Upper lobe of left lung (tissue), 6 donors: ENCODE measurements at regions not wholly inside any gene's neighbourhood (a gene's known extent, or its start where the extent isn't known, plus 50 kb on each side); places are given as distances from the start of the nearest gene placed in this dataset.

Experiments used
- ATAC-seq, 2 donors: fragments of 200-7000 bp; cut with Tn5 transposase; one replicate each; pipeline ENCODE4 v1.9.1; 2022; ENCODE audit warnings: mild to moderate bottlenecking in 2 of 2, moderate library complexity in 2 of 2; ENCODE audit not compliant: low FRiP score in 2 of 2
- DNase-seq, 2 donors: peaks; one replicate each; pipeline ENCODE4 v3.0.0-alpha.2; 2019 to 2020
- H3K27ac ChIP-seq, 4 donors: fragments of 200-600 bp; sonication (generic); one replicate each; pipeline ENCODE4 v1.5.1; 2016 to 2019
- H3K27me3 ChIP-seq, 4 donors: fragments of 200-600 bp; sonication (generic); one replicate each; pipeline ENCODE4 v1.5.1; 2017 to 2019
- H3K36me3 ChIP-seq, 4 donors: fragments of 200-600 bp; sonication (generic); one replicate each; pipeline ENCODE4 v1.5.1; 2016 to 2019
- H3K4me1 ChIP-seq, 4 donors: fragments of 200-600 bp; sonication (generic); one replicate each; pipeline ENCODE4 v1.5.1; 2018 to 2019
- H3K4me3 ChIP-seq, 4 donors: fragments of 200-600 bp; sonication (generic); one replicate each; pipeline ENCODE4 v1.5.1; 2017 to 2019; ENCODE audit warnings: mild to moderate bottlenecking in 2 of 4, moderate library complexity in 1 of 4
- H3K9me3 ChIP-seq, 4 donors: fragments of 200-600 bp; sonication (generic); one replicate each; pipeline ENCODE4 v1.5.1; 2018 to 2019
- EP300 ChIP-seq, 4 donors: sonication (generic); formaldehyde crosslinking; IDR thresholded peaks; one replicate each; pipeline ENCODE4 v1.5.1; 2017; ENCODE audit warnings: antibody characterized with exemption in 4 of 4, control low read depth in 2 of 4
- POLR2A ChIP-seq, 4 donors: fragments of 450-650 bp; IDR thresholded peaks; one replicate each; pipeline ENCODE4 v1.5.1; 2016 to 2017; ENCODE audit warnings: antibody characterized with exemption in 4 of 4, mild to moderate bottlenecking in 2 of 4
- POLR2AphosphoS5 ChIP-seq, 2 donors: sonication (generic); formaldehyde crosslinking; IDR thresholded peaks; one replicate each; pipeline ENCODE4 v1.5.1; 2017; ENCODE audit warnings: antibody characterized with exemption in 2 of 2
- WGBS, 2 donors: methylation state at CpG; one replicate each; pipeline ENCODE4 v1.1.5; 2017 to 2018; 5-methylcytosine and 5-hydroxymethylcytosine counted together
- TF ChIP-seq, protein P1 (sequence below), 6 experiments: fragments of 450-650 bp in 4 of 6; fragments of 200-600 bp in 2 of 6; sonication (generic) in 2 of 6; IDR thresholded peaks; one replicate each; pipeline ENCODE4 v1.5.1; 2016 to 2019; ENCODE audit warnings: antibody characterized with exemption in 6 of 6
- donor health status: DM: no; HTN: no; CAD: no; lungs with moderate emphysema.
- donor health status: DM: no; HTN: yes; CAD: no; lungs with severe emphysema.

DNA sequence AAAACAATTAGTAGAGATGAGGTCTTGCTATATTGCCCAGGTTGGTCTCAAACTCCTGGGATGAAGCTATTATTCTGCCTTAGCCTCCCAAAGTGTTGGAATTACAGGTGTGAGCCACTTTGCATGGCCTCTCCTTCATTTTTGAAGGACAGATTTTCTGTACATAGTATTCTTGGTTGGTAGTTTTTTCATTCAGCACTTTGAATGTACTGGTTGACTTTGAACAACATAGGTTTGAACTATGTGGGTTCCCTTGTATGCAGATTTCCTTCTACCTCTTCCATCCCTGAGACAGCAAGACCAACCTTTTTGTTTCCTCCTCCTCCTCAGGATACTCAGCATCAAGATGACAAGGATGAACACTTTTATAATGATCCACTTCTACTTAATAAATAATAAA, 436.4 kb downstream of the QKI start:
- no peaks in the 10 kb centered on the region for H3K36me3 ChIP-seq
- H3K27ac ChIP-seq, result no peak overlapping the region
- DNase-seq, result no peak
- no peak overlapping the region for H3K4me3 ChIP-seq
- peaks cover 6 to 23% (median 10%) of the 10 kb centered on the region in 4 donors for H3K9me3 ChIP-seq
- no peak for ATAC-seq
- no peaks in the 10 kb centered on the region for H3K4me1 ChIP-seq
- TF ChIP-seq, protein P1, sequence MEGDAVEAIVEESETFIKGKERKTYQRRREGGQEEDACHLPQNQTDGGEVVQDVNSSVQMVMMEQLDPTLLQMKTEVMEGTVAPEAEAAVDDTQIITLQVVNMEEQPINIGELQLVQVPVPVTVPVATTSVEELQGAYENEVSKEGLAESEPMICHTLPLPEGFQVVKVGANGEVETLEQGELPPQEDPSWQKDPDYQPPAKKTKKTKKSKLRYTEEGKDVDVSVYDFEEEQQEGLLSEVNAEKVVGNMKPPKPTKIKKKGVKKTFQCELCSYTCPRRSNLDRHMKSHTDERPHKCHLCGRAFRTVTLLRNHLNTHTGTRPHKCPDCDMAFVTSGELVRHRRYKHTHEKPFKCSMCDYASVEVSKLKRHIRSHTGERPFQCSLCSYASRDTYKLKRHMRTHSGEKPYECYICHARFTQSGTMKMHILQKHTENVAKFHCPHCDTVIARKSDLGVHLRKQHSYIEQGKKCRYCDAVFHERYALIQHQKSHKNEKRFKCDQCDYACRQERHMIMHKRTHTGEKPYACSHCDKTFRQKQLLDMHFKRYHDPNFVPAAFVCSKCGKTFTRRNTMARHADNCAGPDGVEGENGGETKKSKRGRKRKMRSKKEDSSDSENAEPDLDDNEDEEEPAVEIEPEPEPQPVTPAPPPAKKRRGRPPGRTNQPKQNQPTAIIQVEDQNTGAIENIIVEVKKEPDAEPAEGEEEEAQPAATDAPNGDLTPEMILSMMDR (IDR thresholded peaks at IDR 0.05), result no peak
- TF ChIP-seq POLR2A (IDR thresholded peaks at IDR 0.05) (no peak), POLR2AphosphoS5 (IDR thresholded peaks at IDR 0.05) (no peak), EP300 (IDR thresholded peaks at IDR 0.05) (no peak)
- H3K27me3 ChIP-seq, result no peaks in the 10 kb centered on the region

DNA sequence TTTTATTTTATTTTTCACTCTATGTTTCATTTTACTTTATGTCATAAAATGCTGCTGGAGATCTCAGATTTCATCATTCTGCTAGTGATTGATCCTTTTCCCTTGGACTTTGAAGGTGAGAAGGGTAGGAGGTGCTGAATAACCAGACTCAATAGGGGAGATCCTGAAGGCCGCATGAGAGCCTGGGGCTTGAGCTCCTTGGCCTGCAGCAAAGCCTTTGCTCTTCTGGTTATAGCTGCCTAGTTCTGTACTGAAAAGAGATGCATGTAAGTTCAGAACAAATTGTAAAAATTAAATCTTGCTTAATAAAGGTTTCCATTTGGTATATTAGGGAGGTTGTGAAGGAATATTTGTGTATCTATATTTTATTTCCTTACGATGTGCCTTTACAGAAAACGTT, 430.2 kb downstream of the QKI start:
- Histone ChIP-seq H3K4me3 (no peak overlapping the region), H3K4me1 (no peaks in the 10 kb centered on the region), H3K27ac (no peak overlapping the region), H3K9me3 (no peaks in the 10 kb centered on the region), H3K36me3 (no peaks in the 10 kb centered on the region), H3K27me3 (no peaks in the 10 kb centered on the region)
- no peak for TF ChIP-seq EP300 (IDR thresholded peaks at IDR 0.05)
- no peak for TF ChIP-seq POLR2AphosphoS5 (IDR thresholded peaks at IDR 0.05)
- TF ChIP-seq, protein P1 (IDR thresholded peaks at IDR 0.05), result no peak
- TF ChIP-seq POLR2A (IDR thresholded peaks at IDR 0.05), result no peak
- ATAC-seq (no peak), DNase-seq (no peak)
- WGBS, 2 donors, result 64 to 70% methylated on average over 3 of the region's 3 CpGs

DNA sequence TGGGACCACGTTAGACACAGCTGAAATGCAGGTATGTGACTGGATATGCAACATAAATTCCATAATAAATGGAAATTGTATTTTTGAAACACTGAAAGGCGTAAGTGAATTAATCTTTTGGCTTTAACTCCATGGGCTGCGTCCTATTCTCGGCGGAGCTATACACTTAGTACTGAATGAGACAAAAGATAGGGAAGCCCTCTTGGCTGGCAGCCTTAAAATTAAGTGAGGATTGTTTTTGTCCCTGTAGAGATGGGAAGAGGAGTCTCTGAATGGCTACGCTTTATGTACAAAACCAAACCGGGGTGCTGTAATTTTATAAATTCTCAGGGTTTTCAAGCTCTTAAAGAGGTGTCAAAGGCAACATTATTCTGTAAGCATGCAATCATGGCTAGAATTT, 429.8 kb downstream of the QKI start:
- no peak for ATAC-seq
- 87 to 88% methylated on average over 7 of the region's 7 CpGs for WGBS, 2 donors

DNA sequence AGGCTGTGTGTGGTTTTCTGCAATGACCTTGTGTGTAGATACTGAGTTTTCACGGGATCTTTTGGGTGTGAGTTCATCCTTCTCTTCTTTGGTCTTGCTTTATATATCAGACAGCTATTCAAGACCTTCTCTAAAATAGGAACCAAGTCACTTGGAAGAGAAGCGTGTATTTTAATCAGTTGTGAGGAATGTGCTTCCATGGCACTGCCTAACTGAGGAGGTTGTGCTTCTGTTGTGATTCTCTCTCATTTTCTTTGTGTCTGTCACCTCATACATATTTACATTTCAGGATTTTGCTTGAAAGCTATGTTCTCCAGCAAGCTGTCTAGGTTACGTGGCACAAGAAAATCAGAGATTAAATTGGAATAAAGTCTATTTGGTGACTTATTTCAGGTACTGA, 428.7 kb downstream of the QKI start:
- DNase-seq (no peak), ATAC-seq (no peak)
- WGBS, 2 donors, result 60 to 72% methylated on average over 3 of the region's 3 CpGs
- TF ChIP-seq POLR2A (IDR thresholded peaks at IDR 0.05) (no peak), POLR2AphosphoS5 (IDR thresholded peaks at IDR 0.05) (no peak), EP300 (IDR thresholded peaks at IDR 0.05) (no peak)
- TF ChIP-seq, protein P1 (IDR thresholded peaks at IDR 0.05), result no peak
- H3K27ac ChIP-seq, result no peak overlapping the region
- H3K4me1 ChIP-seq, result peaks cover 0 to under 1% (median 0%) of the 10 kb centered on the region in 4 donors
- no peak overlapping the region for H3K4me3 ChIP-seq
- H3K9me3 ChIP-seq, result no peaks in the 10 kb centered on the region
- no peaks in the 10 kb centered on the region for H3K36me3 ChIP-seq
- H3K27me3 ChIP-seq, result no peaks in the 10 kb centered on the region

More for the DNA sequence above, 429.8 kb downstream of the QKI start:
- TF ChIP-seq, protein P1 (IDR thresholded peaks at IDR 0.05), result no peak
- TF ChIP-seq POLR2A (IDR thresholded peaks at IDR 0.05) (no peak), POLR2AphosphoS5 (IDR thresholded peaks at IDR 0.05) (no peak), EP300 (IDR thresholded peaks at IDR 0.05) (no peak)
- no peak overlapping the region for H3K4me3 ChIP-seq
- H3K4me1 ChIP-seq, result no peaks in the 10 kb centered on the region
- no peak for DNase-seq
- H3K9me3 ChIP-seq, result no peaks in the 10 kb centered on the region
- no peak overlapping the region for H3K27ac ChIP-seq
- H3K36me3 ChIP-seq, result no peaks in the 10 kb centered on the region
- no peaks in the 10 kb centered on the region for H3K27me3 ChIP-seq

DNA sequence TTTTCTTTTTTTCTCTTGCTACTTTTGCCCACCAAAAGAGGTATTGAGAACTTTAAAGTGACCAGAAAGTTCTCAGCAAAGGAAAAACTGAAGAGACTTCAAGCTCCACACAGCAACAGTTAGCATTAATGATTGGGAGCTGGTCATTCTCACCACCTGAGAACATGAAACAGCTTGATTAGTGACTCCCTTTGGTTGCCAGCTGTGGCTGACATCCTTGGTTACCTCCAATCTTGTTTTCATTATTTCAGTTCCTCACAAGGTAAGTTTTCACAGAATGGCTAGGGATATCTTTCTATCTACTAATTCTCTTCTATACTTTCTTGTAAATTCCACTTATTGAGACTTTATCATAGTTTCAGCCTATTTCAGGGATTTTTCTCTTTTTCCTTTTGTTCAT, 427.9 kb downstream of the QKI start:
- no peaks in the 10 kb centered on the region for H3K9me3 ChIP-seq
- ATAC-seq, result no peak
- no peak overlapping the region for H3K4me3 ChIP-seq
- TF ChIP-seq POLR2AphosphoS5 (IDR thresholded peaks at IDR 0.05), result no peak
- TF ChIP-seq EP300 (IDR thresholded peaks at IDR 0.05), result no peak
- no peak for TF ChIP-seq POLR2A (IDR thresholded peaks at IDR 0.05)
- TF ChIP-seq, protein P1 (IDR thresholded peaks at IDR 0.05), result no peak
- H3K27me3 ChIP-seq, result no peaks in the 10 kb centered on the region
- H3K27ac ChIP-seq, result no peak overlapping the region
- peaks cover 0 to 4% (median 0%) of the 10 kb centered on the region in 4 donors for H3K4me1 ChIP-seq
- no peak for DNase-seq
- no peaks in the 10 kb centered on the region for H3K36me3 ChIP-seq
